ENCODE measurements at regions not wholly inside any gene's neighbourhood (a gene's known extent, or its start where the extent isn't known, plus 50 kb on each side); places are given as distances from the start of the nearest gene placed in this dataset.

DNA sequence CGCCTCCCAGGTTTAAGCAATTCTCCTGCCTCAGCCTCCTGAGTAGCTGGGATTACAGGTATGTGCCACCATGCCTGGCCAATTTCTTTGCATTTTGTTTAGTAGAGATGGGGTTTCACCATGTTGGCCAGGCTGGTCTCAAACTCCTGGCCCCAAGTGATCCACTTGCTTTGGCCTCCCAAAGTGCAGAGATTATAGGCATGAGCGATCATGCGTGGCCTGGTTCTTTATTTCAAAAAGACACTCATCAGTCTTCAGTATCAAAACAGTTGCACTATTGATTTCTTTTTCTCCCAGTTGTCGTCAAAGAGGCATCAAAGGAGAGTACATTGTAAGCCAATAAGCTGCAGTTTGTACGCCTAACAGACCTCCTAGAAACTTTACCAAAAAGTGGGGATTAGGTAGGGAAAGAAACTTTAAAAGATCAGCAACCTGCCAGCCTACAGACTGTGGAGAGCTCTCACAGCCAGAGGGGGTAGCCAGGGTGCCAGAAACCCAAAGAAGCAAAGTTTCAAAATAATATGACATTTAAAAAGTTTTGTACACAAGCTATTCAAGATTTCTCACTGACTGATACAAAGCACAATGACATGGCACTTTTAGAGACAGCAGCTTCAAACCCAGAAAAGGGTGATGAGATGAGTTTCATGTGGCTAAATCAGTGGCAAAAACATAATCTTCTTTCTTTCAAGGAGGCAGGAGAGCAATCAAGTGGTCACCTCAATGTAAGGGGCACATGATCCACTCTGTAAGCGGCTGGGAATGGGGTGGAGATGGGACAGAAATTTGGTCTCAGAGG is 83.0 kb upstream of the RALY start:
- BruUV-seq (replicated peaks), result no TSS peak
- intact Hi-C loops (cut with micrococcal nuclease; ENCODE audit: unreplicated experiment) (no loop called here), in situ Hi-C loops (cut with HindIII; ENCODE audit: extremely low pct_ligation_motif_present, low pct_unique_long_range_greater_than_20kb) (no loop called here)
- POLR2A ChIA-PET, result interaction anchor here (0.6 to 1.9 kb wide), 3 partner anchors 83 to 229 kb away, joined by 3 to 8 read pairs (median 3); partner anchors contain the start of genes EIF2S2 and RALY
- H3K9me3 ChIP-seq (ENCODE audit: low read length), result no peaks in the 10 kb centered on the region
- H3K4me2 ChIP-seq (ENCODE audit: low read depth, low read length), result no peak overlapping the region
- no peaks in the 10 kb centered on the region for H3K79me2 ChIP-seq (ENCODE audit: insufficient read depth, low read length)
- H3K36me3 ChIP-seq (replicated peaks in 1 of 2; ENCODE audit: control insufficient read depth in 1 of 2, insufficient read depth in 2 of 2, low read length in 2 of 2), result no peaks in the 10 kb centered on the region
- CTCF ChIA-PET (ENCODE audit: low intra/inter-chr PET ratio, low total read pairs), result no interaction called here
- peaks cover 54% of the 10 kb centered on the region for H3K4me1 ChIP-seq (ENCODE audit: insufficient read depth, low read length)
- no peak overlapping the region for H2AFZ ChIP-seq (ENCODE audit: low read length)
- no peak overlapping the region for H3K4me3 ChIP-seq (replicated peaks in 1 of 3; ENCODE audit: insufficient read depth in 1 of 3, low read depth in 2 of 3, low read length in 3 of 3)
- FAIRE-seq (no peak), DNase-seq (ENCODE audit: low spot score) (no peak), ATAC-seq (no peak)
- WGBS (ENCODE audit: low lambda C conversion rate), result 84% methylated on average over 6 of the region's 6 CpGs
- H3K27ac ChIP-seq (ENCODE audit: extremely low read length, insufficient read depth, low read length), result no peak overlapping the region
- no peaks in the 10 kb centered on the region for H4K20me1 ChIP-seq (ENCODE audit: insufficient read depth, low read length)
- H3K9ac ChIP-seq (ENCODE audit: insufficient read depth, low read depth, low read length), result no peak overlapping the region
- no peaks in the 10 kb centered on the region for H3K27me3 ChIP-seq (ENCODE audit: control insufficient read depth in 1 of 2, insufficient read depth in 2 of 2, low read length in 2 of 2)
- TF ChIP-seq ZNF781 (CRISPR knock-in tag; IDR thresholded peaks at IDR 0.05; ENCODE audit: borderline replicate concordance, not compliant biosample characterization) (no peak), HCFC1 (IDR thresholded peaks at IDR 0.05; ENCODE audit: low read depth, low read length) (no peak), ZFP36L2 (CRISPR knock-in tag; IDR thresholded peaks at IDR 0.05) (no peak), CHD4 (IDR thresholded peaks at IDR 0.05; ENCODE audit: borderline replicate concordance, low read length) (no peak), KAT8 (CRISPR knock-in tag; IDR thresholded peaks at IDR 0.05) (no peak), FOXP1 (IDR thresholded peaks at IDR 0.05) (no peak), FOXP1 (CRISPR knock-in tag; IDR thresholded peaks at IDR 0.05) (no peak), ZNF543 (CRISPR knock-in tag; IDR thresholded peaks at IDR 0.05) (no peak), ARID5B (CRISPR knock-in tag; IDR thresholded peaks at IDR 0.05) (no peak), ZNF75D (CRISPR knock-in tag; IDR thresholded peaks at IDR 0.05; ENCODE audit: borderline replicate concordance) (0 out of 2 replicates have a peak, but pooled peaks have one; percentile 32), CBFB (CRISPR knock-in tag; IDR thresholded peaks at IDR 0.05) (no peak), ATRX (CRISPR knock-in tag; IDR thresholded peaks at IDR 0.05; ENCODE audit: borderline replicate concordance) (no peak), GATAD1 (CRISPR knock-in tag; IDR thresholded peaks at IDR 0.05) (no peak), ZNF83 (CRISPR knock-in tag; IDR thresholded peaks at IDR 0.05; ENCODE audit: borderline replicate concordance) (no peak), ZSCAN30 (CRISPR knock-in tag; IDR thresholded peaks at IDR 0.05) (0 out of 2 replicates have a peak, but pooled peaks have one; percentile 31), FOXK2 (IDR thresholded peaks at IDR 0.05) (no peak), ZNF7 (CRISPR knock-in tag; IDR thresholded peaks at IDR 0.05) (no peak), GTF2F1 (IDR thresholded peaks at IDR 0.05; ENCODE audit: low read length) (no peak), ZNF567 (CRISPR knock-in tag; IDR thresholded peaks at IDR 0.05; ENCODE audit: borderline replicate concordance) (no peak)
- TF ChIP-seq, protein P1, sequence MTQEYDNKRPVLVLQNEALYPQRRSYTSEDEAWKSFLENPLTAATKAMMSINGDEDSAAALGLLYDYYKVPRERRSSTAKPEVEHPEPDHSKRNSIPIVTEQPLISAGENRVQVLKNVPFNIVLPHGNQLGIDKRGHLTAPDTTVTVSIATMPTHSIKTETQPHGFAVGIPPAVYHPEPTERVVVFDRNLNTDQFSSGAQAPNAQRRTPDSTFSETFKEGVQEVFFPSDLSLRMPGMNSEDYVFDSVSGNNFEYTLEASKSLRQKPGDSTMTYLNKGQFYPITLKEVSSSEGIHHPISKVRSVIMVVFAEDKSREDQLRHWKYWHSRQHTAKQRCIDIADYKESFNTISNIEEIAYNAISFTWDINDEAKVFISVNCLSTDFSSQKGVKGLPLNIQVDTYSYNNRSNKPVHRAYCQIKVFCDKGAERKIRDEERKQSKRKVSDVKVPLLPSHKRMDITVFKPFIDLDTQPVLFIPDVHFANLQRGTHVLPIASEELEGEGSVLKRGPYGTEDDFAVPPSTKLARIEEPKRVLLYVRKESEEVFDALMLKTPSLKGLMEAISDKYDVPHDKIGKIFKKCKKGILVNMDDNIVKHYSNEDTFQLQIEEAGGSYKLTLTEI (CRISPR knock-in tag; conservative IDR thresholded peaks at IDR 0.05), result no peak
- TF ChIP-seq, protein P2, sequence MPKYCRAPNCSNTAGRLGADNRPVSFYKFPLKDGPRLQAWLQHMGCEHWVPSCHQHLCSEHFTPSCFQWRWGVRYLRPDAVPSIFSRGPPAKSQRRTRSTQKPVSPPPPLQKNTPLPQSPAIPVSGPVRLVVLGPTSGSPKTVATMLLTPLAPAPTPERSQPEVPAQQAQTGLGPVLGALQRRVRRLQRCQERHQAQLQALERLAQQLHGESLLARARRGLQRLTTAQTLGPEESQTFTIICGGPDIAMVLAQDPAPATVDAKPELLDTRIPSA (CRISPR knock-in tag; IDR thresholded peaks at IDR 0.05; ENCODE audit: borderline replicate concordance), result no peak
